Hematopoietic multipotent progenitor cell treated with erythropoietin and hydrocortisone succinate and interleukin-3 and kit ligand, for 6 days (in vitro differentiated cells): ENCODE measurements at regions not wholly inside any gene's neighbourhood (a gene's known extent, or its start where the extent isn't known, plus 50 kb on each side); places are given as distances from the start of the nearest gene placed in this dataset.

Experiments
- DNase-seq: peaks from one replicate; pipeline ENCODE4 v3.0.0-alpha.2; 2015

DNA sequence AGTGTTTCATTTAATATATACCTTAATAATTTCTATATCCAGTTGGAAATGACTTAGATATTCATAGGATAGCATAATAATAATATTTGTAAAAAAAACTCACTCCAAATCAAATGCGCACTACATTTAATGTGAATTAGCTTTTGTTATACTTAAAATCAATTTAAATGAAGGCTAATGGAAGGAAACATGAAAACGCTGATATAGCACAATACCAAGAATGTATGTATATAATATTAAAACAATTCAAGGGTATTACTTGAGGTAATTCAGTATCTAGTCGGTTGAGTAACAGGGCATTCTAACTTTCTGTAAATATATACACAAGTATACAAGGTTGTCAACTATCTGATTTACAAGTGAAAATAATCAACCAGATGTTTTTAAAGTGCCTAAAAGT, 307.1 kb upstream of the TEX13C start:
- DNase-seq, result no peak

DNA sequence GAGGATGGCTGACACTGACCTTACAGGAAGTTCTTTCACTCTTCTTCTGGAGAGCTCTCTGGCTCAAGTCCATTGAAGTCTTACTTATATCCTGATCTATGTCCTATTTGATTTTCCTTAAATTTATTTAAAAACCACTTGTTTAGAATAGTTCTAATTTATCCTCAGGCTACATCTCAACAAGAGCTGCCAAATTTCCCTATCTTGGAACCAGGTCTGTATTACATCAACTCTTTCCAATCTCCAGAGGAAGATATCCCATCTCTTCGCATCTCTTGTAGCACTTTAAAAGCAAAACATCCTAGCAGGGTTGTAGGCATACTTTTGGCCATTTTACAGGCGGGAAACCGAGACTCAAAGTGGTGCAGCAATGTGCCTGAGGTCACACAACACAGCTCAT, 290.5 kb upstream of the TEX13C start:
- no peak for DNase-seq
